Endothelial cell of umbilical vein (primary cell): ENCODE measurements at regions not wholly inside any gene's neighbourhood (a gene's known extent, or its start where the extent isn't known, plus 50 kb on each side); places are given as distances from the start of the nearest gene placed in this dataset.

Experiments used
- BruUV-seq: library from RNA; stranded (reverse); fragments of 400-500 nt; replicated peaks from 2 replicates; lab custom pipeline; 2021; lab: Mats Ljungman, UMichigan
- CTCF ChIA-PET: fragments of 300-600, 350-600 bp; sonication (Branson Sonifier 250); formaldehyde crosslinking; loops from one replicate; lab custom pipeline; 2021; ENCODE audit warnings: antibody characterized with exemption, inconsistent platforms; lab: Charles Lee
- POLR2A ChIA-PET: fragments of 300-600, 350-600 bp; sonication (Branson Sonifier 250); formaldehyde crosslinking; loops from one replicate; lab custom pipeline; 2021; ENCODE audit warnings: antibody characterized with exemption, inconsistent platforms; lab: Charles Lee
- DNase-seq: peaks from one replicate; pipeline ENCODE4 v3.0.0-alpha.2; 2011; ENCODE audit warnings: low read depth, low spot score
- FAIRE-seq: peaks from 2 replicates; lab custom pipeline; 2011; peaks lifted over from hg19 to GRCh38; lab: Jason Lieb, UNC
- H2AFZ ChIP-seq: 2 replicates; pipeline ENCODE4 v1.6.0; 2012; ENCODE audit warnings: low read depth, low read length, control low read depth, inconsistent platforms
- H3K27ac ChIP-seq: 2 replicates; pipeline ENCODE4 v1.5.1; 2011; ENCODE audit warnings: low read depth, mild to moderate bottlenecking, control low read depth, low read length, moderate library complexity; ENCODE audit not compliant: insufficient read depth
- H3K27me3 ChIP-seq, 2 experiments: 2 replicates each; pipeline versions ENCODE4 v1.6.0 to v1.6.1; 2011; ENCODE audit warnings: low read length in 2 of 2, mixed read lengths in 1 of 2; ENCODE audit not compliant: control insufficient read depth in 2 of 2, insufficient read depth in 2 of 2
- H3K36me3 ChIP-seq, 2 experiments: 2 replicates in 1 of 2; 3 replicates in 1 of 2; pipeline ENCODE4 v1.5.1; 2011; ENCODE audit warnings: low read length in 2 of 2, mild to moderate bottlenecking in 1 of 2, moderate library complexity in 1 of 2; ENCODE audit not compliant: control insufficient read depth in 2 of 2, insufficient read depth in 2 of 2; ENCODE audit errors: extremely low read depth in 1 of 2
- H3K4me1 ChIP-seq: 3 replicates; pipeline ENCODE4 v1.5.1; 2011; ENCODE audit warnings: mild to moderate bottlenecking, low read length; ENCODE audit not compliant: control insufficient read depth, insufficient read depth; ENCODE audit errors: extremely low read depth
- H3K4me2 ChIP-seq: 2 replicates; pipeline ENCODE4 v1.6.1; 2011; ENCODE audit warnings: low read length, control low read depth, mixed read lengths; ENCODE audit not compliant: insufficient read depth
- H3K4me3 ChIP-seq, 3 experiments: fragments of 200-600 bp in 1 of 3; sonication (generic), shearing (Covaris generic) in 1 of 3; replicated peaks in 1 of 3; 2 replicates each; pipeline ENCODE4 v1.5.1; 2011 to 2016; ENCODE audit warnings: control low read depth in 3 of 3, low read length in 3 of 3, mild to moderate bottlenecking in 2 of 3, inconsistent platforms in 1 of 3, low read depth in 1 of 3, moderate library complexity in 1 of 3; ENCODE audit not compliant: insufficient read depth in 1 of 3
- H3K79me2 ChIP-seq: 2 replicates; pipeline ENCODE4 v1.6.0; 2012; ENCODE audit warnings: low read length, inconsistent platforms; ENCODE audit not compliant: control insufficient read depth, insufficient read depth
- H3K9ac ChIP-seq: replicated peaks from 2 replicates; pipeline ENCODE3; 2011; ENCODE audit warnings: low read length, control low read depth; ENCODE audit not compliant: insufficient read depth; ENCODE audit errors: extremely low read depth
- H3K9me1 ChIP-seq: replicated peaks from 3 replicates; pipeline ENCODE4 v1.6.0; 2011; ENCODE audit warnings: mild to moderate bottlenecking, low read length; ENCODE audit not compliant: control insufficient read depth, insufficient read depth; ENCODE audit errors: extremely low read depth
- H3K9me3 ChIP-seq: replicated peaks from 2 replicates; pipeline ENCODE4 v1.5.1; 2012; ENCODE audit warnings: low read length, inconsistent platforms; ENCODE audit not compliant: control insufficient read depth, insufficient read depth
- H4K20me1 ChIP-seq: replicated peaks from 2 replicates; pipeline ENCODE3; 2011; ENCODE audit warnings: mild to moderate bottlenecking, low read length; ENCODE audit not compliant: control insufficient read depth, insufficient read depth; ENCODE audit errors: extremely low read depth
- CTCF ChIP-seq, 2 donors: IDR thresholded peaks; 1 replicate in 1 of 2; 2 replicates in 1 of 2; pipeline ENCODE4 v1.5.1; 2011; ENCODE audit warnings: low read length in 2 of 2, mild to moderate bottlenecking in 2 of 2, moderate library complexity in 2 of 2, control low read depth in 1 of 2, inconsistent platforms in 1 of 2, low read depth in 1 of 2; ENCODE audit not compliant: insufficient read depth in 1 of 2; ENCODE audit errors: extremely low read depth in 1 of 2
- EZH2 ChIP-seq: IDR thresholded peaks from 2 replicates; pipeline ENCODE4 v1.6.1; 2012; ENCODE audit warnings: borderline replicate concordance, low read depth, mild to moderate bottlenecking, moderate library complexity, low read length, inconsistent platforms; ENCODE audit not compliant: severe bottlenecking
- FOS ChIP-seq: IDR thresholded peaks from 2 replicates; pipeline ENCODE4 v1.6.1; 2011; ENCODE audit warnings: mild to moderate bottlenecking, low read length, moderate library complexity, borderline replicate concordance; ENCODE audit not compliant: insufficient read depth
- GATA2 ChIP-seq: IDR thresholded peaks from 2 replicates; pipeline ENCODE4 v1.7.0; 2011; ENCODE audit warnings: low read depth, mild to moderate bottlenecking, moderate library complexity, mixed read lengths, low read length; ENCODE audit not compliant: insufficient read length, insufficient read depth
- JUN ChIP-seq: IDR thresholded peaks from 2 replicates; pipeline ENCODE4 v1.6.1; 2011; ENCODE audit warnings: borderline replicate concordance, low read depth; ENCODE audit not compliant: insufficient read length, insufficient read depth
- MAX ChIP-seq: IDR thresholded peaks from 2 replicates; pipeline ENCODE4 v1.6.1; 2011; ENCODE audit not compliant: insufficient read depth, insufficient read length
- MYC ChIP-seq: IDR thresholded peaks from one replicate; pipeline ENCODE4 v1.6.1; 2011; ENCODE audit warnings: mild to moderate bottlenecking, low read depth, low read length
- POLR2A ChIP-seq: IDR thresholded peaks from 2 replicates; pipeline ENCODE4 v1.6.1; 2012; ENCODE audit warnings: low read depth, mild to moderate bottlenecking, control low read depth, low read length
- dilution Hi-C: fragments of 300-500 bp; cut with MboI; formaldehyde crosslinking; loops from one replicate; pipeline ENCODE4 v1.15.0; 2019; ENCODE audit warnings: low sequenced_read_pairs; ENCODE audit not compliant: extremely low pct_ligation_motif_present
- intact Hi-C: fragments of 100-400 bp; cut with micrococcal nuclease; formaldehyde crosslinking; loops from one replicate; pipeline ENCODE4 v1.10.0; 2022

- FAIRE-seq, result no peak
- dilution Hi-C loops (no loop called here), intact Hi-C loops (no loop called here)
- Histone ChIP-seq H4K20me1 (no peaks in the 10 kb centered on the region), H3K79me2 (no peaks in the 10 kb centered on the region), H3K9me1 (no peaks in the 10 kb centered on the region), H3K4me3 (no peak overlapping the region), H3K9ac (no peak overlapping the region), H3K4me2 (no peak overlapping the region), H2AFZ (no peak overlapping the region), H3K9me3 (no peaks in the 10 kb centered on the region), H3K36me3 (no peaks in the 10 kb centered on the region), H3K27ac (no peak overlapping the region), H3K27me3 (peaks cover 0 to 2% of the 10 kb centered on the region in 2 experiments), H3K4me1 (no peaks in the 10 kb centered on the region)
- no peak for TF ChIP-seq POLR2A
- TF ChIP-seq GATA2, result no peak
- no peak for TF ChIP-seq CTCF (IDR thresholded peaks at IDR 0.05; ENCODE audit: extremely low read depth in 1 of 2, insufficient read depth in 1 of 2, low read depth in 1 of 2, low read length in 2 of 2)
- no peak for TF ChIP-seq FOS
- no peak for TF ChIP-seq EZH2
- TF ChIP-seq MAX, result no peak
- POLR2A ChIA-PET, result no interaction called here
- DNase-seq, result no peak
- no TSS peak for BruUV-seq
- CTCF ChIA-PET, result interaction anchor here (0.8 to 1.2 kb wide), 5 partner anchors 9 to 39 kb away, joined by 3 to 4 read pairs (median 3); no protein-coding TSS in a partner anchor
Observed at GRCh38 chr20:11716945-11717248, 200.8 kb upstream of the BTBD3 start.

GRCh38 chr20:11717562-11717961, 200.1 kb upstream of the BTBD3 start:
- H3K27me3 ChIP-seq, result peaks cover 0 to 2% of the 10 kb centered on the region in 2 experiments
- dilution Hi-C loops, result no loop called here
- no peak overlapping the region for H3K4me3 ChIP-seq
- no peak overlapping the region for H3K4me2 ChIP-seq
- CTCF ChIA-PET, result no interaction called here
- no peak overlapping the region for H2AFZ ChIP-seq
- H3K27ac ChIP-seq, result no peak overlapping the region
- H3K9me1 ChIP-seq, result no peaks in the 10 kb centered on the region
- DNase-seq, result no peak
- no TSS peak for BruUV-seq
- no peaks in the 10 kb centered on the region for H3K9me3 ChIP-seq
- FAIRE-seq, result no peak
- no peak overlapping the region for H3K9ac ChIP-seq
- no peak for TF ChIP-seq MYC
- no peak for TF ChIP-seq JUN
- no peaks in the 10 kb centered on the region for H4K20me1 ChIP-seq
- no peaks in the 10 kb centered on the region for H3K79me2 ChIP-seq
- intact Hi-C loops, result no loop called here
- POLR2A ChIA-PET, result no interaction called here
- no peaks in the 10 kb centered on the region for H3K36me3 ChIP-seq
- H3K4me1 ChIP-seq, result no peaks in the 10 kb centered on the region
